OCI-LY1 (cell line): ENCODE measurements at regions not wholly inside any gene's neighbourhood (a gene's known extent, or its start where the extent isn't known, plus 50 kb on each side); places are given as distances from the start of the nearest gene placed in this dataset.

Source experiments
- CTCF ChIP-seq: fragments of 200-600 bp; sonication (generic), shearing (Covaris generic); IDR thresholded peaks from 2 replicates; pipeline ENCODE4 v1.5.1; 2017; ENCODE audit warnings: mild to moderate bottlenecking, antibody characterized with exemption, low read length, moderate library complexity, mixed read lengths
- EZH2 ChIP-seq: fragments of 200-600 bp; sonication (generic), shearing (Covaris generic); IDR thresholded peaks from 2 replicates; pipeline ENCODE4 v1.8.0; 2017; ENCODE audit warnings: borderline replicate concordance, mixed run types, mild to moderate bottlenecking, antibody characterized with exemption, low read length, moderate library complexity, mixed read lengths

GRCh38 chr1:5453347-5453746 is 538.9 kb downstream of the NPHP4 start:
- TF ChIP-seq CTCF = no peak
- no peak for TF ChIP-seq EZH2
